ENCODE measurements at regions not wholly inside any gene's neighbourhood (a gene's known extent, or its start where the extent isn't known, plus 50 kb on each side); places are given as distances from the start of the nearest gene placed in this dataset.
"Not testable (repeated sequence)": the region's sequence is repeated elsewhere in the genome, so short reads cannot be mapped to it uniquely, and the experiment has no call there.

DNA sequence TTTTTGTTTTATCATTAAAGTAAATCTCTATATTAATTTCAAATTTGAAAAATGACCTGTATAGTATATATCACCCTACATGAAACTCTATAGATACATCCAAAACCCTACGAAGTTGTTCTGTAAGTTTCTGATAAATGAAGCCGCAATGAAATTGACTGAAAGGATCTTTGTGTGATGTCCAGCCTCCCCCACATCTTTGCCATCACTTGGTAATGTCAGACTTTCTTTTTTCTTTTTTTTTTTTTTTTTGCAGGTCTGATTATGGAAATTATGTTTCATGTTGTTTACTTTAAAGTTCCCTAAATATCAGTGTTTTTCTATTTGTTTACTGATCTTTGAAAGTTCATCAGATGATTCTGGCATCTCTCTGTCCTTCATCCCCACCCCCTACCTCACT lies 155.6 kb upstream of the CDH4 start:
- H4K20me1 ChIP-seq (ENCODE audit: low read depth, low read length): no peaks in the 10 kb centered on the region
- no peaks in the 10 kb centered on the region for H3K9me3 ChIP-seq (ENCODE audit: insufficient read depth, low read length)
- H3K4me2 ChIP-seq (ENCODE audit: low read depth, low read length, poor library complexity, severe bottlenecking): no peak overlapping the region
- TF ChIP-seq, protein P1, sequence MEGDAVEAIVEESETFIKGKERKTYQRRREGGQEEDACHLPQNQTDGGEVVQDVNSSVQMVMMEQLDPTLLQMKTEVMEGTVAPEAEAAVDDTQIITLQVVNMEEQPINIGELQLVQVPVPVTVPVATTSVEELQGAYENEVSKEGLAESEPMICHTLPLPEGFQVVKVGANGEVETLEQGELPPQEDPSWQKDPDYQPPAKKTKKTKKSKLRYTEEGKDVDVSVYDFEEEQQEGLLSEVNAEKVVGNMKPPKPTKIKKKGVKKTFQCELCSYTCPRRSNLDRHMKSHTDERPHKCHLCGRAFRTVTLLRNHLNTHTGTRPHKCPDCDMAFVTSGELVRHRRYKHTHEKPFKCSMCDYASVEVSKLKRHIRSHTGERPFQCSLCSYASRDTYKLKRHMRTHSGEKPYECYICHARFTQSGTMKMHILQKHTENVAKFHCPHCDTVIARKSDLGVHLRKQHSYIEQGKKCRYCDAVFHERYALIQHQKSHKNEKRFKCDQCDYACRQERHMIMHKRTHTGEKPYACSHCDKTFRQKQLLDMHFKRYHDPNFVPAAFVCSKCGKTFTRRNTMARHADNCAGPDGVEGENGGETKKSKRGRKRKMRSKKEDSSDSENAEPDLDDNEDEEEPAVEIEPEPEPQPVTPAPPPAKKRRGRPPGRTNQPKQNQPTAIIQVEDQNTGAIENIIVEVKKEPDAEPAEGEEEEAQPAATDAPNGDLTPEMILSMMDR (IDR thresholded peaks at IDR 0.05; ENCODE audit: insufficient read depth, low read length, poor library complexity, severe bottlenecking): no peak
- no peak for TF ChIP-seq EZH2phosphoT487 (conservative IDR thresholded peaks at IDR 0.05; ENCODE audit: low read length)
- H3K9ac ChIP-seq (ENCODE audit: low read length): no peak overlapping the region
- no peaks in the 10 kb centered on the region for H3K79me2 ChIP-seq (ENCODE audit: insufficient read depth, low read length)
- no peak overlapping the region for H3K27ac ChIP-seq (ENCODE audit: low read depth, low read length)
- H3K9me2 ChIP-seq (replicated peaks; ENCODE audit: insufficient read depth, low read length): no peaks in the 10 kb centered on the region
- no peaks in the 10 kb centered on the region for H3K27me3 ChIP-seq (ENCODE audit: low read length)
- H3K36me3 ChIP-seq (ENCODE audit: low read length): no peaks in the 10 kb centered on the region
- no peak overlapping the region for H3K4me3 ChIP-seq (ENCODE audit: insufficient read depth, low read length, poor library complexity, severe bottlenecking)
- no peak overlapping the region for H2AFZ ChIP-seq (ENCODE audit: low read depth, low read length, severe bottlenecking)
- no peaks in the 10 kb centered on the region for H3F3A ChIP-seq (ENCODE audit: insufficient read depth)

DNA sequence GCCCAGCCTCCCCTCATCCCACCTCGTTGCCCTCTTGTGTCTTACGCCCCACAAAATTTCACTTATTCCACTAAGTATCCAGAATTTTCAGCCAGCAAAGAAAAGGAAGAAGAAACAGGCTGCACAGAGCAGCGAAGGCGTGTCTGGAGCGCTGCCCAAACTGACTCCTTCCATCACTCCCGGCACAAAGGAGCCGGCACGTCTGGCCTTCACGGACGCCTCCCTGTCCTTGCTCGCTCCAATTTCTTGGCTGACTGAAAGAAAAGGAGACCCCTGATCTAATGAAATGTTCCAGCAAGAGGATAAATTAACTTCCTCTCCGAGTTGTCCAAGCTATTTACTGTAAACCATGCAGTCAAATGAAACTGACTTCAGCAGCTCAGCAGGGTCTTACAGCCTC lies 152.3 kb upstream of the CDH4 start:
- Histone ChIP-seq H3K27me3 (ENCODE audit: low read length) (no peaks in the 10 kb centered on the region), H3K9me2 (replicated peaks; ENCODE audit: insufficient read depth, low read length) (no peaks in the 10 kb centered on the region), H3K27ac (ENCODE audit: low read depth, low read length) (no peak overlapping the region), H3K79me2 (ENCODE audit: insufficient read depth, low read length) (no peaks in the 10 kb centered on the region), H3K9ac (ENCODE audit: low read length) (no peak overlapping the region), H2AFZ (ENCODE audit: low read depth, low read length, severe bottlenecking) (no peak overlapping the region), H3K4me3 (ENCODE audit: insufficient read depth, low read length, poor library complexity, severe bottlenecking) (no peak overlapping the region), H3F3A (ENCODE audit: insufficient read depth) (no peaks in the 10 kb centered on the region), H4K20me1 (ENCODE audit: low read depth, low read length) (no peaks in the 10 kb centered on the region), H3K9me3 (ENCODE audit: insufficient read depth, low read length) (peaks cover 3% of the 10 kb centered on the region), H3K36me3 (ENCODE audit: low read length) (no peaks in the 10 kb centered on the region), H3K4me2 (ENCODE audit: low read depth, low read length, poor library complexity, severe bottlenecking) (no peak overlapping the region)
- no peak for TF ChIP-seq EZH2phosphoT487 (conservative IDR thresholded peaks at IDR 0.05; ENCODE audit: low read length)
- TF ChIP-seq, protein P1 (IDR thresholded peaks at IDR 0.05; ENCODE audit: insufficient read depth, low read length, poor library complexity, severe bottlenecking): no peak

DNA sequence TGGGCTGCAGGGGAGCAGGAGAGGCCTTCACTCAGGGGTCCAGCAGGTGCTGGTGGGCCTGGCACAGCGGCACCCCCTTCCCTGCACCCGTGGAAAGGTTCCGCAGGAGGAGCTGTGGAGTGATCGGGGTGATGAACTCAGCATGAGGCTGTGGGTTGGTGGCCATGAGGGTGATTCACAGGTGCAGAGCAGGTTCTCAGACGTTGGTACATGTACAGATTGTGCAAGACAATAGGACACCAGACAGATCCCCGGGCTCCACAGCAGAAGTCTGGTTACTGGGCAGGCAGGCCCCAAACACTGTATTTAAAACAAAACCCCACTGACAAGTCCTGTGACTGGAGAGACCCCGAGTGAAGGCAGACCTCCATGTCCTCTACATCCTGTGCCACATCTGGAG lies 151.6 kb upstream of the CDH4 start:
- Histone ChIP-seq H3F3A (ENCODE audit: insufficient read depth) (no peaks in the 10 kb centered on the region), H3K27me3 (ENCODE audit: low read length) (no peaks in the 10 kb centered on the region), H2AFZ (ENCODE audit: low read depth, low read length, severe bottlenecking) (no peak overlapping the region), H3K36me3 (ENCODE audit: low read length) (no peaks in the 10 kb centered on the region), H4K20me1 (ENCODE audit: low read depth, low read length) (no peaks in the 10 kb centered on the region), H3K4me2 (ENCODE audit: low read depth, low read length, poor library complexity, severe bottlenecking) (no peak overlapping the region), H3K9me2 (replicated peaks; ENCODE audit: insufficient read depth, low read length) (no peaks in the 10 kb centered on the region), H3K4me3 (ENCODE audit: insufficient read depth, low read length, poor library complexity, severe bottlenecking) (no peak overlapping the region), H3K9me3 (ENCODE audit: insufficient read depth, low read length) (peaks cover 3% of the 10 kb centered on the region), H3K79me2 (ENCODE audit: insufficient read depth, low read length) (no peaks in the 10 kb centered on the region), H3K9ac (ENCODE audit: low read length) (no peak overlapping the region), H3K27ac (ENCODE audit: low read depth, low read length) (no peak overlapping the region)
- no peak for TF ChIP-seq EZH2phosphoT487 (conservative IDR thresholded peaks at IDR 0.05; ENCODE audit: low read length)

DNA sequence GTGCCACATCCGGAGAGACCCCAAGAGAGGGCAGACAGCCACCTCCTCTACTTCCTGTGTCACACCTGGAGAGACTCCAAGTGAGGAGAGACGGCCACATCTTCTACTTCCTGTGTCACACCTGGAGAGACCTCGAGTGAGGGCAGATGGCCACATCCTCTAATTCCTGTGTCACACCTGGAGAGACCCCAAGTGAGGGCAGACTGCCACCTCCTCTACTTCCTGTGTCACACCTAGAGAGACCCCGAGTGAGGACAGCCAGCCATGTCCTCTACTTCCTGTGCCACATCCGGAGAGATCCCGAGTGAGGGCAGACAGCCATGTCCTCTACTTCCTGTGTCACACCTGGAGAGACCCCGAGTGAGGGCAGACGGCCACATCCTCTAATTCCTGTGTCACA lies 150.7 kb upstream of the CDH4 start:
- not testable (repeated sequence) for H3K9ac ChIP-seq (ENCODE audit: low read length); H2AFZ ChIP-seq (ENCODE audit: low read depth, low read length, severe bottlenecking); H3K27ac ChIP-seq (ENCODE audit: low read depth, low read length); H3K9me3 ChIP-seq (ENCODE audit: insufficient read depth, low read length); H4K20me1 ChIP-seq (ENCODE audit: low read depth, low read length); H3K79me2 ChIP-seq (ENCODE audit: insufficient read depth, low read length); H3K27me3 ChIP-seq (ENCODE audit: low read length); H3K9me2 ChIP-seq (replicated peaks; ENCODE audit: insufficient read depth, low read length); H3F3A ChIP-seq (ENCODE audit: insufficient read depth); H3K4me2 ChIP-seq (ENCODE audit: low read depth, low read length, poor library complexity, severe bottlenecking); H3K4me3 ChIP-seq (ENCODE audit: insufficient read depth, low read length, poor library complexity, severe bottlenecking); H3K36me3 ChIP-seq (ENCODE audit: low read length)
